Mammary epithelial cell (primary cell): ENCODE measurements at regions not wholly inside any gene's neighbourhood (a gene's known extent, or its start where the extent isn't known, plus 50 kb on each side); places are given as distances from the start of the nearest gene placed in this dataset.

ENCODE experiments used
- EZH2 ChIP-seq: IDR thresholded peaks from 2 replicates; pipeline ENCODE4 v1.6.1; 2012; ENCODE audit warnings: low read length, inconsistent platforms, borderline replicate concordance
- TF ChIP-seq, protein P1 (sequence below), 2 donors: IDR thresholded peaks in 1 of 2; conservative IDR thresholded peaks in 1 of 2; 2 replicates each; pipeline ENCODE4 v1.5.1; 2011 to 2012; ENCODE audit warnings: inconsistent platforms in 2 of 2, low read length in 2 of 2, mild to moderate bottlenecking in 2 of 2, control low read depth in 1 of 2, low read depth in 1 of 2; ENCODE audit not compliant: insufficient read depth in 1 of 2; ENCODE audit errors: extremely low read depth in 1 of 2

- TF ChIP-seq, protein P1, sequence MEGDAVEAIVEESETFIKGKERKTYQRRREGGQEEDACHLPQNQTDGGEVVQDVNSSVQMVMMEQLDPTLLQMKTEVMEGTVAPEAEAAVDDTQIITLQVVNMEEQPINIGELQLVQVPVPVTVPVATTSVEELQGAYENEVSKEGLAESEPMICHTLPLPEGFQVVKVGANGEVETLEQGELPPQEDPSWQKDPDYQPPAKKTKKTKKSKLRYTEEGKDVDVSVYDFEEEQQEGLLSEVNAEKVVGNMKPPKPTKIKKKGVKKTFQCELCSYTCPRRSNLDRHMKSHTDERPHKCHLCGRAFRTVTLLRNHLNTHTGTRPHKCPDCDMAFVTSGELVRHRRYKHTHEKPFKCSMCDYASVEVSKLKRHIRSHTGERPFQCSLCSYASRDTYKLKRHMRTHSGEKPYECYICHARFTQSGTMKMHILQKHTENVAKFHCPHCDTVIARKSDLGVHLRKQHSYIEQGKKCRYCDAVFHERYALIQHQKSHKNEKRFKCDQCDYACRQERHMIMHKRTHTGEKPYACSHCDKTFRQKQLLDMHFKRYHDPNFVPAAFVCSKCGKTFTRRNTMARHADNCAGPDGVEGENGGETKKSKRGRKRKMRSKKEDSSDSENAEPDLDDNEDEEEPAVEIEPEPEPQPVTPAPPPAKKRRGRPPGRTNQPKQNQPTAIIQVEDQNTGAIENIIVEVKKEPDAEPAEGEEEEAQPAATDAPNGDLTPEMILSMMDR (conservative IDR thresholded peaks at IDR 0.05 in 1 of 2, IDR thresholded peaks at IDR 0.05 in 1 of 2; ENCODE audit: extremely low read depth in 1 of 2, insufficient read depth in 1 of 2, low read depth in 1 of 2, low read length in 2 of 2): no peak
- TF ChIP-seq EZH2: no peak
Observed at GRCh38 chrX:45873781-45874180, 671.4 kb downstream of the ZNF674 start.
